OCI-LY7 (cell line): ENCODE measurements at regions not wholly inside any gene's neighbourhood (a gene's known extent, or its start where the extent isn't known, plus 50 kb on each side); places are given as distances from the start of the nearest gene placed in this dataset.

Experiments
- CTCF ChIP-seq: fragments of 200-600 bp; sonication (generic); conservative IDR thresholded peaks from 2 replicates; pipeline ENCODE4 v1.5.1; 2014; ENCODE audit warnings: mild to moderate bottlenecking, antibody characterized with exemption, low read length, moderate library complexity, mixed read lengths
- EZH2phosphoT487 ChIP-seq: fragments of 200-600 bp; sonication (generic); IDR thresholded peaks from 2 replicates; pipeline ENCODE4 v1.6.1; 2018; ENCODE audit warnings: low read depth, borderline replicate concordance, mild to moderate bottlenecking, mixed run types, antibody characterized with exemption, low read length, moderate library complexity, mixed read lengths

- no peak for TF ChIP-seq CTCF
- no peak for TF ChIP-seq EZH2phosphoT487
These were observed 117.7 kb downstream of the ETS2 start for GRCh38 chr21:38923429-38923828.
